OCI-LY1 (cell line): ENCODE measurements at regions not wholly inside any gene's neighbourhood (a gene's known extent, or its start where the extent isn't known, plus 50 kb on each side); places are given as distances from the start of the nearest gene placed in this dataset.
"Not testable (repeated sequence)": the region's sequence is repeated elsewhere in the genome, so short reads cannot be mapped to it uniquely, and the experiment has no call there.

Experiments
- H2AFZ ChIP-seq: fragments of 200-600 bp; sonication (generic), shearing (Covaris generic); 2 replicates; pipeline ENCODE4 v1.6.0; 2014; ENCODE audit warnings: antibody characterized with exemption, mild to moderate bottlenecking, low read length
- H3F3A ChIP-seq: fragments of 200-600 bp; sonication (generic), shearing (Covaris generic); 2 replicates; pipeline ENCODE4 v1.6.0; 2014; ENCODE audit warnings: mild to moderate bottlenecking, antibody characterized with exemption, low read length, moderate library complexity; ENCODE audit not compliant: insufficient read depth
- H3K27ac ChIP-seq: fragments of 200-600 bp; sonication (generic); 2 replicates; pipeline ENCODE4 v1.5.1; 2014; ENCODE audit warnings: low read length, mixed run types, mild to moderate bottlenecking, low read depth; ENCODE audit not compliant: poor library complexity, severe bottlenecking
- H3K27me3 ChIP-seq: fragments of 200-600 bp; sonication (generic); 2 replicates; pipeline ENCODE4 v1.6.0; 2014; ENCODE audit warnings: antibody characterized with exemption, mild to moderate bottlenecking, low read length, moderate library complexity; ENCODE audit not compliant: insufficient read depth
- H3K36me3 ChIP-seq: fragments of 200-600 bp; sonication (generic); 2 replicates; pipeline ENCODE4 v1.6.1; 2014; ENCODE audit warnings: mild to moderate bottlenecking, antibody characterized with exemption, low read length, moderate library complexity, mixed read lengths; ENCODE audit not compliant: insufficient read depth
- H3K4me1 ChIP-seq: fragments of 200-600 bp; sonication (generic); 2 replicates; pipeline ENCODE4 v1.5.1; 2014; ENCODE audit warnings: mild to moderate bottlenecking, low read length, moderate library complexity; ENCODE audit not compliant: insufficient read depth, severe bottlenecking
- H3K4me2 ChIP-seq: fragments of 200-600 bp; sonication (generic), shearing (Covaris generic); 2 replicates; pipeline ENCODE4 v1.6.1; 2014; ENCODE audit warnings: low read length
- H3K4me3 ChIP-seq: fragments of 200-600 bp; sonication (generic); 2 replicates; pipeline ENCODE4 v1.5.1; 2014; ENCODE audit warnings: low read length, low read depth, mild to moderate bottlenecking, mixed read lengths; ENCODE audit not compliant: poor library complexity, severe bottlenecking
- H3K79me2 ChIP-seq: fragments of 200-600 bp; shearing (Covaris generic); 2 replicates; pipeline ENCODE4 v1.6.1; 2016; ENCODE audit warnings: mixed run types, low read length, mixed read lengths; ENCODE audit not compliant: insufficient read depth
- H3K9ac ChIP-seq: fragments of 200-600 bp; sonication (generic), shearing (Covaris generic); 2 replicates; pipeline ENCODE4 v1.6.1; 2014; ENCODE audit warnings: mild to moderate bottlenecking, low read length, mixed read lengths
- H3K9me2 ChIP-seq: fragments of 200-600 bp; sonication (generic), shearing (Covaris generic); 2 replicates; pipeline ENCODE4 v1.6.1; 2014; ENCODE audit warnings: low read depth, mild to moderate bottlenecking, low read length, mixed read lengths
- H3K9me3 ChIP-seq: fragments of 200-600 bp; shearing (Covaris generic); 2 replicates; pipeline ENCODE4 v1.6.1; 2014; ENCODE audit warnings: low read length, mixed read lengths
- H4K20me1 ChIP-seq: fragments of 200-600 bp; sonication (generic), shearing (Covaris generic); 2 replicates; pipeline ENCODE4 v1.6.0; 2016; ENCODE audit warnings: mild to moderate bottlenecking, low read length; ENCODE audit not compliant: insufficient read depth
- CTCF ChIP-seq: fragments of 200-600 bp; sonication (generic), shearing (Covaris generic); IDR thresholded peaks from 2 replicates; pipeline ENCODE4 v1.5.1; 2017; ENCODE audit warnings: mild to moderate bottlenecking, antibody characterized with exemption, low read length, moderate library complexity, mixed read lengths
- EZH2 ChIP-seq: fragments of 200-600 bp; sonication (generic), shearing (Covaris generic); IDR thresholded peaks from 2 replicates; pipeline ENCODE4 v1.8.0; 2017; ENCODE audit warnings: borderline replicate concordance, mixed run types, mild to moderate bottlenecking, antibody characterized with exemption, low read length, moderate library complexity, mixed read lengths

- Histone ChIP-seq H2AFZ (no peak overlapping the region), H3K4me1 (peaks cover 12% of the 10 kb centered on the region), H3K27ac (no peak overlapping the region), H3K9ac (no peak overlapping the region), H3K36me3 (no peaks in the 10 kb centered on the region), H3F3A (no peaks in the 10 kb centered on the region), H3K4me3 (no peak overlapping the region), H3K9me3 (no peaks in the 10 kb centered on the region), H3K27me3 (no peaks in the 10 kb centered on the region), H3K4me2 (no peak overlapping the region), H3K9me2 (no peaks in the 10 kb centered on the region), H4K20me1 (no peaks in the 10 kb centered on the region), H3K79me2 (no peaks in the 10 kb centered on the region)
- TF ChIP-seq CTCF: no peak
- TF ChIP-seq EZH2: no peak
Measured at GRCh38 chr13:44147233-44147632, 226.4 kb upstream of the SERP2 start.

GRCh38 chr13:44147648-44148047 lies 226.0 kb upstream of the SERP2 start:
- no peak overlapping the region for H3K4me2 ChIP-seq
- no peak overlapping the region for H3K4me3 ChIP-seq
- no peak overlapping the region for H3K27ac ChIP-seq
- H2AFZ ChIP-seq: no peak overlapping the region
- H3K79me2 ChIP-seq: no peaks in the 10 kb centered on the region
- peaks cover 8% of the 10 kb centered on the region for H3K4me1 ChIP-seq
- H3K9me3 ChIP-seq: no peaks in the 10 kb centered on the region
- H3F3A ChIP-seq: no peaks in the 10 kb centered on the region
- H3K9me2 ChIP-seq: no peaks in the 10 kb centered on the region
- no peaks in the 10 kb centered on the region for H3K36me3 ChIP-seq
- no peaks in the 10 kb centered on the region for H3K27me3 ChIP-seq
- H3K9ac ChIP-seq: no peak overlapping the region
- no peak for TF ChIP-seq EZH2
- TF ChIP-seq CTCF: no peak
- no peaks in the 10 kb centered on the region for H4K20me1 ChIP-seq

- no peak overlapping the region for H3K4me3 ChIP-seq
- H3K9me2 ChIP-seq: no peaks in the 10 kb centered on the region
- H3K9ac ChIP-seq: no peak overlapping the region
- H3K27ac ChIP-seq: no peak overlapping the region
- H3K4me1 ChIP-seq: peaks cover 5% of the 10 kb centered on the region
- H4K20me1 ChIP-seq: no peaks in the 10 kb centered on the region
- H3F3A ChIP-seq: no peaks in the 10 kb centered on the region
- H3K27me3 ChIP-seq: no peaks in the 10 kb centered on the region
- no peaks in the 10 kb centered on the region for H3K36me3 ChIP-seq
- H3K9me3 ChIP-seq: no peaks in the 10 kb centered on the region
- no peaks in the 10 kb centered on the region for H3K79me2 ChIP-seq
- H2AFZ ChIP-seq: no peak overlapping the region
- TF ChIP-seq CTCF (no peak), EZH2 (no peak)
- no peak overlapping the region for H3K4me2 ChIP-seq
Measured at GRCh38 chr13:44148159-44148914, 225.3 kb upstream of the SERP2 start.

- H3K79me2 ChIP-seq, H4K20me1 ChIP-seq, H3K4me1 ChIP-seq, H3K9ac ChIP-seq, H3K27ac ChIP-seq, H3F3A ChIP-seq, H3K9me3 ChIP-seq, H3K4me2 ChIP-seq, H3K4me3 ChIP-seq, H3K9me2 ChIP-seq, H3K27me3 ChIP-seq, H3K36me3 ChIP-seq, H2AFZ ChIP-seq: not testable (repeated sequence)
Measured at GRCh38 chr13:44149231-44149630, 224.4 kb upstream of the SERP2 start.
